ENCODE measurements at regions not wholly inside any gene's neighbourhood (a gene's known extent, or its start where the extent isn't known, plus 50 kb on each side); places are given as distances from the start of the nearest gene placed in this dataset.

- no peak overlapping the region for H3K27ac ChIP-seq
- no peak for TF ChIP-seq CTCF (IDR thresholded peaks at IDR 0.05; ENCODE audit: low read depth, low read length)
- DNase-seq, result no peak
- H3K36me3 ChIP-seq, result no peaks in the 10 kb centered on the region
- H3K27me3 ChIP-seq (ENCODE audit: insufficient read depth, low read depth, severe bottlenecking), result no peaks in the 10 kb centered on the region
- no peaks in the 10 kb centered on the region for H3K9me3 ChIP-seq (ENCODE audit: severe bottlenecking)
- no peak overlapping the region for H3K4me3 ChIP-seq (ENCODE audit: low read depth, low read length)
Measured at GRCh38 chr12:105716621-105717020, 386.1 kb downstream of the C12orf75 start.

GRCh38 chr12:105721051-105721825, 390.7 kb downstream of the C12orf75 start:
- Histone ChIP-seq H3K36me3 (no peaks in the 10 kb centered on the region), H3K9me3 (ENCODE audit: severe bottlenecking) (no peaks in the 10 kb centered on the region), H3K27me3 (ENCODE audit: insufficient read depth, low read depth, severe bottlenecking) (no peaks in the 10 kb centered on the region), H3K27ac (no peak overlapping the region), H3K4me3 (ENCODE audit: low read depth, low read length) (no peak overlapping the region)
- peak; percentile 20 for DNase-seq
- TF ChIP-seq CTCF (IDR thresholded peaks at IDR 0.05; ENCODE audit: low read depth, low read length), result no peak

GRCh38 chr12:105721891-105722290, 391.4 kb downstream of the C12orf75 start:
- DNase-seq, result no peak
- Histone ChIP-seq H3K36me3 (no peaks in the 10 kb centered on the region), H3K9me3 (ENCODE audit: severe bottlenecking) (no peaks in the 10 kb centered on the region), H3K4me3 (ENCODE audit: low read depth, low read length) (no peak overlapping the region), H3K27ac (no peak overlapping the region), H3K27me3 (ENCODE audit: insufficient read depth, low read depth, severe bottlenecking) (no peaks in the 10 kb centered on the region)
- no peak for TF ChIP-seq CTCF (IDR thresholded peaks at IDR 0.05; ENCODE audit: low read depth, low read length)

GRCh38 chr12:105723066-105723465, 392.6 kb downstream of the C12orf75 start:
- no peak overlapping the region for H3K4me3 ChIP-seq (ENCODE audit: low read depth, low read length)
- TF ChIP-seq CTCF (IDR thresholded peaks at IDR 0.05; ENCODE audit: low read depth, low read length), result no peak
- no peaks in the 10 kb centered on the region for H3K27me3 ChIP-seq (ENCODE audit: insufficient read depth, low read depth, severe bottlenecking)
- H3K27ac ChIP-seq, result no peak overlapping the region
- H3K36me3 ChIP-seq, result no peaks in the 10 kb centered on the region
- H3K9me3 ChIP-seq (ENCODE audit: severe bottlenecking), result no peaks in the 10 kb centered on the region
- DNase-seq, result no peak

GRCh38 chr12:105723494-105723893, 393.0 kb downstream of the C12orf75 start:
- TF ChIP-seq CTCF (IDR thresholded peaks at IDR 0.05; ENCODE audit: low read depth, low read length), result no peak
- no peaks in the 10 kb centered on the region for H3K27me3 ChIP-seq (ENCODE audit: insufficient read depth, low read depth, severe bottlenecking)
- H3K9me3 ChIP-seq (ENCODE audit: severe bottlenecking), result no peaks in the 10 kb centered on the region
- no peak overlapping the region for H3K4me3 ChIP-seq (ENCODE audit: low read depth, low read length)
- no peak overlapping the region for H3K27ac ChIP-seq
- no peaks in the 10 kb centered on the region for H3K36me3 ChIP-seq
- no peak for DNase-seq

- H3K27me3 ChIP-seq (ENCODE audit: insufficient read depth, low read depth, severe bottlenecking), result no peaks in the 10 kb centered on the region
- H3K4me3 ChIP-seq (ENCODE audit: low read depth, low read length), result no peak overlapping the region
- no peaks in the 10 kb centered on the region for H3K36me3 ChIP-seq
- TF ChIP-seq CTCF (IDR thresholded peaks at IDR 0.05; ENCODE audit: low read depth, low read length), result no peak
- no peak for DNase-seq
- no peaks in the 10 kb centered on the region for H3K9me3 ChIP-seq (ENCODE audit: severe bottlenecking)
- no peak overlapping the region for H3K27ac ChIP-seq
Measured at GRCh38 chr12:105724641-105725040, 394.1 kb downstream of the C12orf75 start.

All from WERI-Rb-1 (cell line).